SK-N-SH (cell line): ENCODE measurements at regions not wholly inside any gene's neighbourhood (a gene's known extent, or its start where the extent isn't known, plus 50 kb on each side); places are given as distances from the start of the nearest gene placed in this dataset.

Experiments used
- CTCF ChIA-PET: fragments of 300-600, 350-600 bp; formaldehyde crosslinking; extraction: SDS; loops from one replicate; lab custom pipeline; 2021; lab: Yijun Ruan, JAX
- POLR2A ChIA-PET: fragments of 350-600 bp; sonication (Branson Sonifier 250); formaldehyde crosslinking; extraction: SDS; loops from one replicate; lab custom pipeline; 2020; ENCODE audit warnings: antibody characterized with exemption, inconsistent platforms; lab: Yijun Ruan, JAX
- DNase-seq: peaks from one replicate; pipeline ENCODE4 v3.0.0; 2012
- H2AFZ ChIP-seq: fragments of 200-600 bp; sonication (generic); 2 replicates; pipeline ENCODE4 v1.8.1; 2016; ENCODE audit warnings: antibody characterized with exemption, mild to moderate bottlenecking, low read depth
- H3F3A ChIP-seq: fragments of 200-600 bp; sonication (generic); replicated peaks from 2 replicates; pipeline ENCODE3; 2016; ENCODE audit warnings: antibody characterized with exemption, mild to moderate bottlenecking; ENCODE audit not compliant: insufficient read depth
- H3K27ac ChIP-seq, 2 experiments: fragments of 200-500 bp in 1 of 2; fragments of 200-600 bp in 1 of 2; sonication (Bioruptor generic) in 1 of 2; sonication (generic), shearing (Covaris generic) in 1 of 2; 2 replicates each; pipeline versions ENCODE4 v1.5.1 to v1.6.1; 2014 to 2016; ENCODE audit warnings: low read depth in 2 of 2, inconsistent platforms in 1 of 2, low read length in 1 of 2, mild to moderate bottlenecking in 1 of 2, mixed read lengths in 1 of 2
- H3K27me3 ChIP-seq: fragments of 200-600 bp; sonication (generic), shearing (Covaris generic); 2 replicates; pipeline ENCODE4 v1.6.1; 2016; ENCODE audit warnings: mixed run types; ENCODE audit not compliant: insufficient read depth
- H3K36me3 ChIP-seq, 2 experiments: fragments of 200-500 bp in 1 of 2; fragments of 200-600 bp in 1 of 2; sonication (Bioruptor generic) in 1 of 2; sonication (generic) in 1 of 2; replicated peaks in 1 of 2; 2 replicates each; pipeline versions ENCODE3 to v1.5.1; 2014 to 2016; ENCODE audit warnings: low read length in 1 of 2, mild to moderate bottlenecking in 1 of 2; ENCODE audit not compliant: insufficient read depth in 2 of 2, control insufficient read depth in 1 of 2
- H3K4me1 ChIP-seq, 2 experiments: fragments of 200-500 bp in 1 of 2; fragments of 200-600 bp in 1 of 2; sonication (Bioruptor generic) in 1 of 2; sonication (generic), shearing (Covaris generic) in 1 of 2; 2 replicates each; pipeline versions ENCODE4 v1.5.1 to v1.6.1; 2014 to 2016; ENCODE audit warnings: low read depth in 1 of 2, low read length in 1 of 2, mixed run types in 1 of 2; ENCODE audit not compliant: insufficient read depth in 2 of 2, control insufficient read depth in 1 of 2
- H3K4me2 ChIP-seq: fragments of 200-600 bp; sonication (generic), shearing (Covaris generic); 2 replicates; pipeline ENCODE4 v1.6.1; 2017; ENCODE audit warnings: mixed run types
- H3K4me3 ChIP-seq, 2 experiments: fragments of 200-500 bp in 1 of 2; fragments of 200-600 bp in 1 of 2; sonication (Bioruptor generic) in 1 of 2; sonication (generic), shearing (Covaris generic) in 1 of 2; 2 replicates each; pipeline versions ENCODE4 v1.5.1 to v1.8.1; 2014 to 2016; ENCODE audit warnings: low read depth in 2 of 2, inconsistent platforms in 1 of 2, low read length in 1 of 2, mild to moderate bottlenecking in 1 of 2, mixed read lengths in 1 of 2, moderate library complexity in 1 of 2
- H3K79me2 ChIP-seq: fragments of 200-600 bp; sonication (generic); 2 replicates; pipeline ENCODE4 v1.8.1; 2017; ENCODE audit warnings: mild to moderate bottlenecking; ENCODE audit not compliant: insufficient read depth
- H3K9ac ChIP-seq: fragments of 200-600 bp; sonication (generic); 2 replicates; pipeline ENCODE4 v1.6.1; 2017; ENCODE audit warnings: mixed run types
- H3K9me2 ChIP-seq: fragments of 200-600 bp; sonication (generic); 2 replicates; pipeline ENCODE4 v1.6.1; 2017; ENCODE audit warnings: mixed run types
- H3K9me3 ChIP-seq: fragments of 200-600 bp; sonication (generic); 2 replicates; pipeline ENCODE4 v1.6.1; 2017; ENCODE audit warnings: mixed run types, mild to moderate bottlenecking, moderate library complexity
- H4K20me1 ChIP-seq: fragments of 200-600 bp; sonication (generic); 2 replicates; pipeline ENCODE4 v1.6.1; 2017; ENCODE audit warnings: mild to moderate bottlenecking, mixed run types; ENCODE audit not compliant: insufficient read depth
- EP300 ChIP-seq, 2 experiments: IDR thresholded peaks; 2 replicates each; pipeline versions ENCODE4 v1.4.0 to v1.6.1; 2012; ENCODE audit warnings: borderline replicate concordance in 1 of 2, low read depth in 1 of 2, low read length in 1 of 2
- FOXJ3 ChIP-seq: sonication (generic); formaldehyde crosslinking; IDR thresholded peaks from 2 replicates; pipeline ENCODE4 v1.5.1; 2020; ENCODE audit warnings: mild to moderate bottlenecking, missing genetic modification reagents
- GATA2 ChIP-seq: sonication (generic); formaldehyde crosslinking; IDR thresholded peaks from 2 replicates; pipeline ENCODE4 v1.5.0; 2020; ENCODE audit warnings: mild to moderate bottlenecking, missing genetic modification reagents
- IRF3 ChIP-seq: fragments of 150-350 bp; IDR thresholded peaks from 2 replicates; pipeline ENCODE4 v1.6.1; 2016; ENCODE audit warnings: mild to moderate bottlenecking, low read depth, low read length
- TCF12 ChIP-seq: IDR thresholded peaks from 2 replicates; pipeline ENCODE4 v1.4.0; 2012
- USF1 ChIP-seq: IDR thresholded peaks from 2 replicates; pipeline ENCODE4 v1.4.0; 2012; ENCODE audit warnings: low read depth, borderline replicate concordance
- USF2 ChIP-seq: fragments of 150-350 bp; IDR thresholded peaks from 2 replicates; pipeline ENCODE4 v1.6.1; 2017; ENCODE audit warnings: antibody characterized with exemption, low read length, low read depth, borderline replicate concordance
- WGBS: methylation state at CpG from one replicate; pipeline ENCODE4 v1.1.6; 2017; ENCODE audit warnings: low lambda C conversion rate; 5-methylcytosine and 5-hydroxymethylcytosine counted together
- TF ChIP-seq, protein P1 (sequence below): IDR thresholded peaks from 2 replicates; pipeline ENCODE4; 2012

- H3F3A ChIP-seq, result peaks cover 20% of the 10 kb centered on the region
- H3K4me3 ChIP-seq, result no peak overlapping the region
- H2AFZ ChIP-seq, result no peak overlapping the region
- ChIA-PET POLR2A (no interaction called here), CTCF (no interaction called here)
- 64% methylated on average over 6 of the region's 6 CpGs for WGBS
- no peaks in the 10 kb centered on the region for H3K27me3 ChIP-seq
- H3K4me1 ChIP-seq, result peaks cover 0 to 16% of the 10 kb centered on the region in 2 experiments; a peak in 1 of 4 replicates
- DNase-seq, result no peak
- TF ChIP-seq, protein P1, sequence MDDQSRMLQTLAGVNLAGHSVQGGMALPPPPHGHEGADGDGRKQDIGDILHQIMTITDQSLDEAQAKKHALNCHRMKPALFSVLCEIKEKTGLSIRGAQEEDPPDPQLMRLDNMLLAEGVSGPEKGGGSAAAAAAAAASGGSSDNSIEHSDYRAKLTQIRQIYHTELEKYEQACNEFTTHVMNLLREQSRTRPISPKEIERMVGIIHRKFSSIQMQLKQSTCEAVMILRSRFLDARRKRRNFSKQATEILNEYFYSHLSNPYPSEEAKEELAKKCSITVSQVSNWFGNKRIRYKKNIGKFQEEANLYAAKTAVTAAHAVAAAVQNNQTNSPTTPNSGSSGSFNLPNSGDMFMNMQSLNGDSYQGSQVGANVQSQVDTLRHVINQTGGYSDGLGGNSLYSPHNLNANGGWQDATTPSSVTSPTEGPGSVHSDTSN, result no peak
- no peak for TF ChIP-seq EP300 (IDR thresholded peaks at IDR 0.05; ENCODE audit: borderline replicate concordance in 1 of 2, low read depth in 1 of 2, low read length in 1 of 2)
- TF ChIP-seq USF1, result no peak
- no peak for TF ChIP-seq IRF3
- H3K27ac ChIP-seq, result no peak overlapping the region
- no peaks in the 10 kb centered on the region for H3K9me3 ChIP-seq
- no peak overlapping the region for H3K4me2 ChIP-seq
- no peaks in the 10 kb centered on the region for H4K20me1 ChIP-seq
- no peaks in the 10 kb centered on the region for H3K36me3 ChIP-seq
- no peaks in the 10 kb centered on the region for H3K79me2 ChIP-seq
- H3K9me2 ChIP-seq, result no peaks in the 10 kb centered on the region
- H3K9ac ChIP-seq, result no peak overlapping the region
These were observed 907.6 kb downstream of the TFAP2A start for GRCh38 chr6:9507136-9507895.

DNA sequence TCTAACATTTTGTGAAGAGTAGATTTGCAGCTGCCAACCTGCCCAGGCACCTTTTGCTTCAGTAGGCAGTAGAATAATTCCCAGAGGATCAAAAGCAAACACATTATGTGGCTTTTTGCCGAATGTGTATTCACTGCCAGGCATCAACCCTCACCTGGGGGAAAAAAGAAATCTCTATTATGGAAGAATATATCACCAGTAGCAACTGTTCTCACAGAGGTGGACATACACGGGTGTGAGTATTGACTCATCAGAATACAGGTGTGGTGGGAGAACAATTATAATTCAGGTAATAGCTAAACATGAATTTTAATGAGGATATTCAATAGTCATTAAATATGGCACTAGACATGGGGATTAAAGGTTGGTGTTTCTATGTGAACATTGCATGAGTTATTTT, 910.7 kb downstream of the TFAP2A start:
- Histone ChIP-seq H3K4me3 (no peak overlapping the region), H3K27ac (peak overlapping the region in 1 of 2 experiments; percentile 87; a peak in 2 of 4 replicates), H2AFZ (peak overlapping the region; percentile 42; the same call in 1 of the 2 replicates), H3K27me3 (no peaks in the 10 kb centered on the region), H3F3A (peaks cover 24% of the 10 kb centered on the region), H3K9me3 (no peaks in the 10 kb centered on the region), H3K9ac (peak overlapping the region; percentile 42; the same call in 1 of the 2 replicates), H3K9me2 (no peaks in the 10 kb centered on the region), H3K4me1 (peaks cover 0 to 16% of the 10 kb centered on the region in 2 experiments; a peak in 1 of 4 replicates), H4K20me1 (no peaks in the 10 kb centered on the region), H3K79me2 (no peaks in the 10 kb centered on the region), H3K36me3 (no peaks in the 10 kb centered on the region), H3K4me2 (peak overlapping the region; percentile 42; the same call in 1 of the 2 replicates)
- 23% methylated on average over 2 of the region's 2 CpGs for WGBS
- no peak for DNase-seq
- CTCF ChIA-PET, result no interaction called here
- TF ChIP-seq USF1 (no peak), USF2 (no peak), FOXJ3 (CRISPR knock-in tag) (no peak), TCF12 (no peak), GATA2 (CRISPR knock-in tag) (no peak)
- POLR2A ChIA-PET, result no interaction called here
